Esophagus squamous epithelium (tissue), 5 donors: ENCODE measurements at regions not wholly inside any gene's neighbourhood (a gene's known extent, or its start where the extent isn't known, plus 50 kb on each side); places are given as distances from the start of the nearest gene placed in this dataset.

Experiments
- DNase-seq: peaks from one replicate; lab custom pipeline; 2025; lab: John Stamatoyannopoulos, UW
- H3K27ac ChIP-seq, 4 donors: fragments of 200-600 bp; sonication (generic); one replicate each; pipeline ENCODE4 v1.5.1; 2016 to 2019; ENCODE audit warnings: mild to moderate bottlenecking in 1 of 4
- H3K27me3 ChIP-seq, 4 donors: fragments of 200-600 bp; sonication (generic); 1 replicate in 3 of 4; 2 replicates in 1 of 4; pipeline versions ENCODE4 v1.5.1 to v1.6.0; 2017 to 2021; ENCODE audit warnings: antibody characterized with exemption in 1 of 4
- H3K36me3 ChIP-seq, 3 donors: fragments of 200-600 bp; sonication (generic); one replicate each; pipeline ENCODE4 v1.5.1; 2016 to 2019
- H3K4me1 ChIP-seq, 3 donors: fragments of 200-600 bp; sonication (generic); one replicate each; pipeline ENCODE4 v1.5.1; 2017 to 2019
- H3K4me3 ChIP-seq, 4 donors: fragments of 200-600 bp; sonication (generic); 1 replicate in 3 of 4; 2 replicates in 1 of 4; pipeline ENCODE4 v1.5.1; 2016 to 2019; ENCODE audit warnings: mild to moderate bottlenecking in 2 of 4, moderate library complexity in 1 of 4
- H3K9me3 ChIP-seq, 3 donors: fragments of 200-600 bp; sonication (generic); one replicate each; pipeline ENCODE4 v1.5.1; 2016 to 2019
- POLR2A ChIP-seq, 4 donors: fragments of 450-650 bp; IDR thresholded peaks; one replicate each; pipeline ENCODE4 v1.6.1; 2017; ENCODE audit warnings: antibody characterized with exemption in 4 of 4, mild to moderate bottlenecking in 4 of 4, moderate library complexity in 3 of 4
- WGBS, 2 donors: methylation state at CpG; one replicate each; pipeline ENCODE4 v1.1.5; 2018; 5-methylcytosine and 5-hydroxymethylcytosine counted together
- intact Hi-C: fragments of 100-400 bp; cut with DNase I; formaldehyde crosslinking; loops from one replicate; pipeline ENCODE4 v1.15.0; 2022
- TF ChIP-seq, protein P1 (sequence below), 6 experiments: fragments of 450-650 bp in 4 of 6; fragments of 200-600 bp in 2 of 6; sonication (generic) in 2 of 6; IDR thresholded peaks; one replicate each; pipeline ENCODE4 v1.5.1; 2016 to 2019; ENCODE audit warnings: antibody characterized with exemption in 6 of 6, mild to moderate bottlenecking in 4 of 6, moderate library complexity in 4 of 6
- donor health status: DM: yes; HTN: yes; CAD: no.

DNA sequence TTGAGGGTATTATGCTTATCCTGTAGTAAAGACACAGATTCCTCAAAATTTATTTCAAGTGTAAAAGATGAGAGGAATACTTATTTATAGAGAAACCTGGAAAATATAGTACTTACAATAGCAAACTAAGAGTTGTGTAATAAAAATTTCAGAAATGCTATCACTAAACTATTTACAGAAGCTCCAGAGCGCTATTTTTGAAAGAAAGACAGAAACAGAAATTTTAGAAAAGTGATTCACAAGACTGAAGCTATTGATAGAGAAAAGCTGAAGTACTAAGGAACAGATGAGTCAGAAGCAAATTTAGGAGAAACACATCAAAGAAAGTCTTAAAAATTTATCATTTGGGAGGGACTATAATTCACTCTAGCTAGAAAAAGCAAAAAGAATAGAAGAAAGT, 1174.2 kb downstream of the DIAPH3 start:
- no peak overlapping the region for H3K4me3 ChIP-seq
- no peak for TF ChIP-seq POLR2A (IDR thresholded peaks at IDR 0.05)
- TF ChIP-seq, protein P1, sequence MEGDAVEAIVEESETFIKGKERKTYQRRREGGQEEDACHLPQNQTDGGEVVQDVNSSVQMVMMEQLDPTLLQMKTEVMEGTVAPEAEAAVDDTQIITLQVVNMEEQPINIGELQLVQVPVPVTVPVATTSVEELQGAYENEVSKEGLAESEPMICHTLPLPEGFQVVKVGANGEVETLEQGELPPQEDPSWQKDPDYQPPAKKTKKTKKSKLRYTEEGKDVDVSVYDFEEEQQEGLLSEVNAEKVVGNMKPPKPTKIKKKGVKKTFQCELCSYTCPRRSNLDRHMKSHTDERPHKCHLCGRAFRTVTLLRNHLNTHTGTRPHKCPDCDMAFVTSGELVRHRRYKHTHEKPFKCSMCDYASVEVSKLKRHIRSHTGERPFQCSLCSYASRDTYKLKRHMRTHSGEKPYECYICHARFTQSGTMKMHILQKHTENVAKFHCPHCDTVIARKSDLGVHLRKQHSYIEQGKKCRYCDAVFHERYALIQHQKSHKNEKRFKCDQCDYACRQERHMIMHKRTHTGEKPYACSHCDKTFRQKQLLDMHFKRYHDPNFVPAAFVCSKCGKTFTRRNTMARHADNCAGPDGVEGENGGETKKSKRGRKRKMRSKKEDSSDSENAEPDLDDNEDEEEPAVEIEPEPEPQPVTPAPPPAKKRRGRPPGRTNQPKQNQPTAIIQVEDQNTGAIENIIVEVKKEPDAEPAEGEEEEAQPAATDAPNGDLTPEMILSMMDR (IDR thresholded peaks at IDR 0.05) = no peak
- no peaks in the 10 kb centered on the region for H3K36me3 ChIP-seq
- no peak overlapping the region for H3K27ac ChIP-seq
- H3K9me3 ChIP-seq = no peaks in the 10 kb centered on the region
- 70 to 79% methylated on average over 1 of the region's 1 CpG for WGBS, 2 donors
- intact Hi-C loops = no loop called here
- DNase-seq = no peak
- no peaks in the 10 kb centered on the region for H3K4me1 ChIP-seq
- H3K27me3 ChIP-seq = no peaks in the 10 kb centered on the region

- WGBS, 2 donors = 44 to 47% methylated on average over 3 of the region's 3 CpGs
These were observed 1171.8 kb downstream of the DIAPH3 start for GRCh38 chr13:58991826-58992477.

DNA sequence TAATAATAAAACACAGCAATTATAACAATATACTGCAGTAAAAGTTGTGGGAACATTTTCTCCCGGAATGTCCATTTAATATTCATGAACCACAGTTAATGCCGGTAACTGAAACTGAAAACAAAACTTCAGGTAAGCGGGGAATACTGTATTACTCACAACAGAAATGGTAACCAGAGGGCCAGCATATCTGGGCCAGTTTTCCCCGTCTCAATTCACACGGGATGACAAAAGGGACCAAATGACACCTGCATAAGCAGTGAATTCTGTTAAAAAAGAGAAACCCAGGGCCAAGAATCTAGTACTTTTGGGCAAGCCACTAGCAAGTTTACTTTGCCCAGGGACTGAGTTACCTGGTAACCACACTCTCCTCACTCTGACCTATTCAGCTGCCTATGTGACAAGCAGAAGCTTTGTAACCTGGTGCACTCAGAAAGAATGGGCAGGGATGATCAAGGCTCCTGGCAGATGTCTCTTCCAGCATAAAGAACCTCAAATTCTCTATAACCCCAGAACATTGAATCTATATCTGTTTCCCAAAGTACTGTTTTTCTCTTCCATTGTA, 1171.2 kb downstream of the DIAPH3 start:
- intact Hi-C loops = no loop called here
- H3K4me3 ChIP-seq = no peak overlapping the region

More at GRCh38 chr13:58991826-58992477, 1171.8 kb downstream of the DIAPH3 start:
- TF ChIP-seq POLR2A (IDR thresholded peaks at IDR 0.05) = no peak
- TF ChIP-seq, protein P1 (IDR thresholded peaks at IDR 0.05) = no peak
- intact Hi-C loops = no loop called here
- Histone ChIP-seq H3K4me3 (no peak overlapping the region), H3K4me1 (no peaks in the 10 kb centered on the region), H3K27ac (peak overlapping the region in 1 of 4 donors; percentile 36), H3K36me3 (no peaks in the 10 kb centered on the region), H3K27me3 (no peaks in the 10 kb centered on the region), H3K9me3 (no peaks in the 10 kb centered on the region)
- DNase-seq = no peak

DNA sequence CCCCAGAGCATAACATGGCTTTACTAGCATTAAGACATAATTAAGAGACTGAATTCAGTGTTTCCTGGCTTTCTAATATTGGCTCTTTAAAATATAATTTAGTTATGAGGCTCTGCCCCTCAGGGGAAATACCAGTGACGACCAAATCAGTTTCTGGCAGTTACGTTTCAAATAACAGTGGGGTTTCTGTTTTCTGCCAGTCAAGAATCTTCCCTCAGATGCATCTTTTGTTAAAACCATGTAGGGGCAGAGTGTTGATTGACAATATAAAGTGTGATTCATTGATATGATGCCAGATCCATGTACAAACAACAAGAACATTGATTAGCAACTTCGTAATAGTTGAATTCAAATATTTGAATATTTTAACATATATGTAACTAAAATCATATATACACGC, 1169.7 kb downstream of the DIAPH3 start:
- intact Hi-C loops = no loop called here
- no peaks in the 10 kb centered on the region for H3K9me3 ChIP-seq
- no peak for DNase-seq
- WGBS, 2 donors = 61 to 77% methylated on average over 4 of the region's 4 CpGs
- TF ChIP-seq POLR2A (IDR thresholded peaks at IDR 0.05) = no peak
- TF ChIP-seq, protein P1 (IDR thresholded peaks at IDR 0.05) = no peak
- no peaks in the 10 kb centered on the region for H3K36me3 ChIP-seq
- no peaks in the 10 kb centered on the region for H3K4me1 ChIP-seq
- H3K27ac ChIP-seq = no peak overlapping the region
- no peak overlapping the region for H3K4me3 ChIP-seq
- no peaks in the 10 kb centered on the region for H3K27me3 ChIP-seq

More for the DNA sequence above, 1171.2 kb downstream of the DIAPH3 start:
- no peak for TF ChIP-seq POLR2A (IDR thresholded peaks at IDR 0.05)
- TF ChIP-seq, protein P1 (IDR thresholded peaks at IDR 0.05) = no peak
- H3K27ac ChIP-seq = peak overlapping the region in 1 of 4 donors; percentile 36
- no peak for DNase-seq
- H3K36me3 ChIP-seq = no peaks in the 10 kb centered on the region
- H3K27me3 ChIP-seq = no peaks in the 10 kb centered on the region
- 61 to 65% methylated on average over 5 of the region's 5 CpGs for WGBS, 2 donors
- H3K4me1 ChIP-seq = no peaks in the 10 kb centered on the region
- no peaks in the 10 kb centered on the region for H3K9me3 ChIP-seq

DNA sequence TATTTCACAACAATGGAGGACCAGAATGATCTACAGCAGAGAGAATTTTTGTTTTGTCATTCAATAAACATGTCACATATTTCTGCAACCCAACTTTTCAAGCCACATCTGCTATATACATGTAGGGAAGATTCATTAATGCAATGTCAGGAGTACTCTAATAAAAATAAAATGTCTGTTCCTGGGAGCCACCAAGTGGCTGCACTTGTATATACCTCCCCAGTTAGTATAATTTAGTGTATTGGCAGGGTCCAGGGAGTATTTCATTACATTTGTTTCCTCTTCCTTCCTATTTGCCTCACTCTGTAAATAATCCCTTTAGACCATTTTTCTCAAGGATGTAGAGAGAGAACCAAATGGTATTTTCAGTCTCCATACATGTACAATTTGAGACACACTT, 1169.0 kb downstream of the DIAPH3 start:
- no peak for DNase-seq
- no peaks in the 10 kb centered on the region for H3K9me3 ChIP-seq
- H3K27me3 ChIP-seq = no peaks in the 10 kb centered on the region
- no peaks in the 10 kb centered on the region for H3K36me3 ChIP-seq
- H3K4me3 ChIP-seq = no peak overlapping the region
- no peaks in the 10 kb centered on the region for H3K4me1 ChIP-seq
- intact Hi-C loops = no loop called here
- no peak overlapping the region for H3K27ac ChIP-seq
- TF ChIP-seq POLR2A (IDR thresholded peaks at IDR 0.05) = no peak
- TF ChIP-seq, protein P1 (IDR thresholded peaks at IDR 0.05) = peak in 1 of 6 experiments; percentile 25
